Astrocyte of the spinal cord (primary cell): ENCODE measurements at regions not wholly inside any gene's neighbourhood (a gene's known extent, or its start where the extent isn't known, plus 50 kb on each side); places are given as distances from the start of the nearest gene placed in this dataset.

ENCODE experiments used
- DNase-seq: peaks from one replicate; pipeline ENCODE4 v3.0.0; 2011; ENCODE audit warnings: low read depth, low spot score
- H3K4me3 ChIP-seq: 2 replicates; pipeline ENCODE4 v1.5.1; 2011; ENCODE audit warnings: low read depth, mild to moderate bottlenecking, low read length, moderate library complexity
- CTCF ChIP-seq: IDR thresholded peaks from 2 replicates; pipeline ENCODE4 v1.5.1; 2012; ENCODE audit warnings: low read depth, mild to moderate bottlenecking, low read length, inconsistent platforms
- in situ Hi-C: cut with HindIII; loops from 2 replicates; pipeline ENCODE4 v1.10.0; 2017; ENCODE audit warnings: low sequenced_read_pairs

DNA sequence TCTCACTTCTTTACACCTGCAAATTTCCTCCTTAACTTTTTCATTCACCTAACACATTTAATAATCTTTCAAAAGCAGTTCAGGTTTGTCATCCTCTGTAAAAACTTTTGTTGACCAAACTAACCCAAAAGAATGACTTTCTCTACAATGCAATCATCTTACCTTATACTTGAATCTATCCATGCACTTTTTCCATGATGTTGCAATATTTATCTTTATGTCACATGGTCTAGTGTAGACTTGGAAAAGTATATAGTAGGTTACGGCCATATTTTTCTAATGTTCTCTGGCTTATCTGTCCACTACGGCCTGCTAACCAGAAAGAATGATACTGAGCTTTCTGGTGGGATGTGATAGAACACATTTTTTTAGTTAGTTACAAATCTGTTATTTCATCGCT is 431.0 kb upstream of the SOX9 start:
- TF ChIP-seq CTCF, result no peak
- in situ Hi-C loops, result no loop called here

GRCh38 chr17:71699907-71700306 is 420.9 kb upstream of the SOX9 start:
- no peak for TF ChIP-seq CTCF
- in situ Hi-C loops, result no loop called here
- DNase-seq, result no peak
- H3K4me3 ChIP-seq, result no peak overlapping the region

More for the DNA sequence above, 431.0 kb upstream of the SOX9 start:
- no peak for DNase-seq
- no peak overlapping the region for H3K4me3 ChIP-seq

DNA sequence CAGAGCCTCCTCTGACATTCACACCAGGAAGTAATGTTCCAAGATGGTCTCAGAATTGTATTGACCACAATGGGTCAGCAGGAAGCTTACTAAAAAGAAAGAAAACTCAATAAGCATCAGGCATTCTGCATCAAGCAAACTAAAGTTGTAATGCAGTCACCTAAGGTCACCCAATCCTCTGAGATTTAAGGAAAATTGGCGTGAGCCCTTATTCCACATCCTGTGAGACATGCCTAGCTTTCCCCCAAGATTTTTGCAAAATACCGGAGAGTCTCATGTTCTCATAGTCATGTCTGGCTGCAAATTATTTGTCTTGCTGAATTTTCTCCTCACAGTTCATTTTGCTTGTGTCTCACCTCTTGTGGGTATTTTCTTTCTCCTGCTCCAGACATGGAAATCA is 417.1 kb upstream of the SOX9 start:
- TF ChIP-seq CTCF, result no peak
- in situ Hi-C loops, result no loop called here
- DNase-seq, result peak; percentile 20
- no peak overlapping the region for H3K4me3 ChIP-seq

GRCh38 chr17:71709271-71709890 is 411.4 kb upstream of the SOX9 start:
- DNase-seq, result peak; percentile 2
- in situ Hi-C loops, result no loop called here
- no peak for TF ChIP-seq CTCF
- no peak overlapping the region for H3K4me3 ChIP-seq

GRCh38 chr17:71709946-71710345 is 410.9 kb upstream of the SOX9 start:
- TF ChIP-seq CTCF, result no peak
- in situ Hi-C loops, result no loop called here
- DNase-seq, result peak; percentile 14
- H3K4me3 ChIP-seq, result no peak overlapping the region

DNA sequence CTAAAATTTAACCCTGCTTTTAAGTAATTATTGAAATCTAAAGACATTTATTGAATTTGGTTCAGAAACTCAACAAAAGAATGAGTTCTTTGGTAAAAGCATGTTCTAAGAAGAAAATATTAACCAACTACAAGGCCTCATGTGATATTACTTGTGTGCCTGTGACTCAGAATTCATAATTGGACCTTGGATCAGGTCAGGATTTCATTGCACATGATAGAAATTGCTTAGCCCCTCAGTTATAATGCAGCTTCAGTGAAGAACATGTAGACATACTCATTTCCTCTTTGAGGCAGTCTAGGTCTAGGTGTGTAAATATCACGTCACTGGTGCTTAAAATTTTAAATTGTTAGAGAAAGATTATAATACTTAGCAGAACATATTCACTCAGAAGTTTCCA is 410.0 kb upstream of the SOX9 start:
- no peak for TF ChIP-seq CTCF
- in situ Hi-C loops, result no loop called here
- DNase-seq, result no peak
- no peak overlapping the region for H3K4me3 ChIP-seq

DNA sequence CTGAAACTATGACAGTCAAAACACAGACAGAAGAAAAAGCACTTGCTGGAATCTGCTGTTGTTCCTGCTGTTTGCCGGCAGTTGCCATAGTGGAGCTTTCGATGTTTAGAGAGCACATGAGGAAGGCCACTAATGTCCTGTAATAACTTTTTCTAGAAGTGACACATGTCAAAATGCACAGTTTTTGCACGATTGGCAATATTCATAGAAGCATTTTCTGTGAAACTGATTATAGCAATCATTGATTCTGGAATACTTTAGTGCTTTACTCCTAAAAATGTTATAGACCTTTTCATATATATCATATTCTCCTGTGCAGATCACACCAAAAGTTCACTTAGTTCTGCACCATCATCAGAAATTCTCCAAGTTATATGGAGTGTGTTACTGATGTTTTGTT is 407.0 kb upstream of the SOX9 start:
- no peak for TF ChIP-seq CTCF
- no peak overlapping the region for H3K4me3 ChIP-seq
- in situ Hi-C loops, result no loop called here
- DNase-seq, result no peak
